Kidney (tissue), 13 donors: ENCODE measurements at regions not wholly inside any gene's neighbourhood (a gene's known extent, or its start where the extent isn't known, plus 50 kb on each side); places are given as distances from the start of the nearest gene placed in this dataset.

ENCODE experiments used
- DNase-seq, 5 donors: peaks; one replicate each; pipeline ENCODE4 v3.0.0-alpha.2; 2013 to 2020
- FAIRE-seq: peaks from 2 replicates; lab custom pipeline; 2012; peaks lifted over from hg19 to GRCh38; lab: Jason Lieb, UNC
- H3K27ac ChIP-seq, 2 donors: one replicate each; pipeline ENCODE4 v1.7.0; 2013; ENCODE audit warnings: low read depth in 2 of 2, low read length in 2 of 2, inconsistent platforms in 1 of 2
- H3K27me3 ChIP-seq: one replicate; pipeline ENCODE4 v1.7.1; 2013; ENCODE audit warnings: low read length, inconsistent platforms; ENCODE audit not compliant: control insufficient read depth, insufficient read depth
- H3K36me3 ChIP-seq, 3 donors: one replicate each; pipeline versions ENCODE4 v1.7.0 to v1.7.1; 2013; ENCODE audit warnings: low read length in 3 of 3, control low read depth in 1 of 3, inconsistent platforms in 1 of 3; ENCODE audit not compliant: insufficient read depth in 3 of 3, control insufficient read depth in 2 of 3
- H3K4me1 ChIP-seq, 3 donors: one replicate each; pipeline versions ENCODE4 v1.7.0 to v1.7.1; 2013; ENCODE audit warnings: low read length in 3 of 3, inconsistent platforms in 1 of 3, low read depth in 1 of 3; ENCODE audit not compliant: control insufficient read depth in 2 of 3, insufficient read depth in 2 of 3
- H3K4me3 ChIP-seq, 3 donors: one replicate each; pipeline versions ENCODE4 v1.7.0 to v1.8.1; 2013; ENCODE audit warnings: low read length in 3 of 3, control low read depth in 1 of 3, inconsistent platforms in 1 of 3
- H3K9ac ChIP-seq, 3 donors: one replicate each; pipeline versions ENCODE4 v1.7.0 to v1.7.1; 2013; ENCODE audit warnings: low read length in 3 of 3, control low read depth in 1 of 3, inconsistent platforms in 1 of 3
- H3K9me3 ChIP-seq, 3 donors: one replicate each; pipeline versions ENCODE4 v1.7.0 to v1.7.1; 2013; ENCODE audit warnings: low read length in 3 of 3, control low read depth in 1 of 3, inconsistent platforms in 1 of 3; ENCODE audit not compliant: control insufficient read depth in 2 of 3, insufficient read depth in 1 of 3
- CTCF ChIP-seq: IDR thresholded peaks from 3 replicates; pipeline ENCODE4 v1.5.1; 2012; ENCODE audit warnings: mild to moderate bottlenecking, moderate library complexity, borderline replicate concordance; ENCODE audit not compliant: insufficient read depth; ENCODE audit errors: extremely low read depth
- intact Hi-C: fragments of 100-400 bp; cut with DNase I; formaldehyde crosslinking; loops from one replicate; pipeline ENCODE4 v1.11.1; 2022
- donor health status: control.
- donor health status: control.
- donor health status: control.
- donor health status: control.
- donor health status: control.
- donor health status: DM: yes; HTN: yes; CAD: no.
- donor health status: Normal renal cell carcinoma (clear cell type).

DNA sequence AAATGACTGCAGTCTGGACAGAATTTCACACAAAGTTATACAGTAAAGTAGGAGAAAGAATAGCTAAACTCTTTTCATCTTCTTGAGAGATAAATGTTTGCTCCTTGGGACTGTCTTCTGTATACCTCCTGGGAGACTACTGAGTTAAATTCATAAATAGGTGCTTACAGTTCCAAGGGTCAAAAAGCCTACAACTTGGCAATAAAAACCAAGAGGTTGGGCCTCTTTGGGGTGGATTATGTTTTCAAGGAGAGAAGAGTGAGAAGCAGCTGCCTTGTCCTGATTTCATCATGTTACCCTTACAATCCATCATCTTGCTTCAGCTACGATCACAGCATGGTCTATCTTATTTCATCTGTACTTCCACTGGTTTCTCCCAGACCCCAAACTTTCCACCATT lies 213.2 kb upstream of the RPS23 start:
- H3K36me3 ChIP-seq = no peaks in the 10 kb centered on the region
- H3K4me1 ChIP-seq = no peaks in the 10 kb centered on the region
- no peaks in the 10 kb centered on the region for H3K27me3 ChIP-seq
- no peak overlapping the region for H3K27ac ChIP-seq
- intact Hi-C loops = no loop called here
- no peak for TF ChIP-seq CTCF
- H3K4me3 ChIP-seq = no peak overlapping the region
- H3K9me3 ChIP-seq = no peaks in the 10 kb centered on the region
- H3K9ac ChIP-seq = no peak overlapping the region
- no peak for FAIRE-seq
- DNase-seq = no peak

GRCh38 chr5:82489683-82490082 lies 211.5 kb upstream of the RPS23 start:
- no peak overlapping the region for H3K4me3 ChIP-seq
- intact Hi-C loops = no loop called here
- H3K9me3 ChIP-seq = no peaks in the 10 kb centered on the region
- H3K36me3 ChIP-seq = no peaks in the 10 kb centered on the region
- H3K4me1 ChIP-seq = no peaks in the 10 kb centered on the region
- no peak for TF ChIP-seq CTCF
- no peak overlapping the region for H3K27ac ChIP-seq
- DNase-seq = no peak
- H3K9ac ChIP-seq = no peak overlapping the region
- H3K27me3 ChIP-seq = no peaks in the 10 kb centered on the region
- no peak for FAIRE-seq

- no peak for TF ChIP-seq CTCF
- no peak overlapping the region for H3K4me3 ChIP-seq
- DNase-seq (no peak), FAIRE-seq (no peak)
- no peaks in the 10 kb centered on the region for H3K9me3 ChIP-seq
- H3K27me3 ChIP-seq = no peaks in the 10 kb centered on the region
- H3K36me3 ChIP-seq = no peaks in the 10 kb centered on the region
- no peaks in the 10 kb centered on the region for H3K4me1 ChIP-seq
- intact Hi-C loops = no loop called here
- no peak overlapping the region for H3K27ac ChIP-seq
- H3K9ac ChIP-seq = no peak overlapping the region
These were observed 209.0 kb upstream of the RPS23 start for GRCh38 chr5:82487131-82487530.

DNA sequence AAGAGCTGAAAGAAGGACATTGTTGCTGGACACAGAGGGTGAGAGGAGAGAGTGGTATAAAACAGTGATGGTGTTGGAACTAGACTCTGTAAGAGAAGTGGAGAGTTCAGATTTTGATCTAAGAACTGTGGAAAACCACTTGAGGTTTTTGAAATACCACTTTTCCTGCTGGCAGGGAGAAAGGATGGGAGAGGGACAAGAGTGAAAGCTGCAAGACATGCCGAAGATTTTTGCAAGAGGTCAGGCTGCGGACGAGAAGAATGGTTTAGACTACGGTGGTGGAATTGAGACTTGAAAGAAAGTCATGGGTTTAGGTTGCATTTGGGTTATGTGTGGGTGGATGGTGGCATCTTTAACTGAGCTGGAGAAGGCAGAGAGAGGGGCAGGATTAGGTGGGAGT lies 202.2 kb upstream of the RPS23 start:
- no peak for DNase-seq
- Histone ChIP-seq H3K36me3 (no peaks in the 10 kb centered on the region), H3K27me3 (no peaks in the 10 kb centered on the region), H3K9me3 (no peaks in the 10 kb centered on the region), H3K27ac (no peak overlapping the region), H3K4me3 (no peak overlapping the region), H3K9ac (no peak overlapping the region), H3K4me1 (no peaks in the 10 kb centered on the region)
- intact Hi-C loops = no loop called here
- no peak for TF ChIP-seq CTCF
- no peak for FAIRE-seq
